Mucosa of stomach (tissue), 1 donor: ENCODE measurements at regions not wholly inside any gene's neighbourhood (a gene's known extent, or its start where the extent isn't known, plus 50 kb on each side); places are given as distances from the start of the nearest gene placed in this dataset.

Experiments
- H3K27me3 ChIP-seq: one replicate; pipeline ENCODE4 v1.7.0; 2013; ENCODE audit warnings: mild to moderate bottlenecking, low read length; ENCODE audit not compliant: control insufficient read depth, insufficient read depth
- H3K36me3 ChIP-seq: one replicate; pipeline ENCODE4 v1.7.0; 2013; ENCODE audit warnings: low read length; ENCODE audit not compliant: control insufficient read depth, insufficient read depth
- H3K4me1 ChIP-seq: one replicate; pipeline ENCODE4 v1.7.0; 2013; ENCODE audit warnings: mild to moderate bottlenecking, low read length; ENCODE audit not compliant: control insufficient read depth, insufficient read depth
- H3K4me3 ChIP-seq: one replicate; pipeline ENCODE4 v1.7.0; 2013; ENCODE audit warnings: low read length
- H3K9ac ChIP-seq: one replicate; pipeline ENCODE4 v1.7.0; 2013; ENCODE audit warnings: mild to moderate bottlenecking, low read length, moderate library complexity
- H3K9me3 ChIP-seq: one replicate; pipeline ENCODE4 v1.7.0; 2013; ENCODE audit warnings: mild to moderate bottlenecking, low read length, moderate library complexity; ENCODE audit not compliant: control insufficient read depth
- donor health status: Pancreatic carcinoma.

DNA sequence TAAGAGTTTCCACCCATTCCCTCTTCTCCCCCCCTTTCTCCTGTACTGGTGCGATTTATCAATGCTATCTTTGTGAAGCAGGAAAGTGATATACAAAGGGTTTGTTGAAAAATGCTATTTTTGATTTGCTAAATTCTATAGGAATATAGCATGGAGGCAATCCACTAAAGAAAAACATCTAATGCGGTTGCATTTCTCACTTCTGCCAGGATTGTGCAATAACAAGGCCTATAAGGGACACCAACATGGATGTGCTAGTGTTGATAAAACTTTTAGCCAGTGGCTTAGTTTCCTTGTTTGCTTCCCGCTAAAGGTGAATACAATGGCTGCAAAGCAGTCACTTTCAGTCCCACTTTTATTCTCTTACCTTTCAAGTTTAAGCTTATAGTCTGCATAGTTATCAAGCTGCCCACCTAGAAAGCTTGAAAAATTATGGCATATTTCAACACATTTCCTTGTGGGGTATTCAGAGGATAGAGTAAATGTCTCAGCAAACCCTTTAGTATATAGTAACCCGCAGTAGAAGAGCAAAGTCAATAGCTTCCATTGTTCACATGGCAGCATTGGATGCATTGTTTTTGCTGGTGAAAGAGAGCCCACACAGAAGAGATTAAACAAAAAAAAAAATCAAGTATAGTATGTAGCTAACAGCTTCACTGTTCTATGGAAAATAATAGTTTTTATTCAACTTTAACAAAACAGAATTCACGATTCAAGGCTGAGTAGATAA, 674.6 kb upstream of the SEMA6A start:
- Histone ChIP-seq H3K36me3 (no peaks in the 10 kb centered on the region), H3K4me3 (no peak overlapping the region), H3K4me1 (no peaks in the 10 kb centered on the region), H3K9ac (no peak overlapping the region), H3K9me3 (no peaks in the 10 kb centered on the region), H3K27me3 (no peaks in the 10 kb centered on the region)

GRCh38 chr5:117246424-117246823, 671.8 kb upstream of the SEMA6A start:
- Histone ChIP-seq H3K4me3 (no peak overlapping the region), H3K9me3 (no peaks in the 10 kb centered on the region), H3K27me3 (no peaks in the 10 kb centered on the region), H3K4me1 (no peaks in the 10 kb centered on the region), H3K9ac (no peak overlapping the region), H3K36me3 (no peaks in the 10 kb centered on the region)

GRCh38 chr5:117245130-117245529, 670.5 kb upstream of the SEMA6A start:
- H3K27me3 ChIP-seq, result no peaks in the 10 kb centered on the region
- no peak overlapping the region for H3K4me3 ChIP-seq
- no peak overlapping the region for H3K9ac ChIP-seq
- H3K4me1 ChIP-seq, result no peaks in the 10 kb centered on the region
- no peaks in the 10 kb centered on the region for H3K36me3 ChIP-seq
- H3K9me3 ChIP-seq, result no peaks in the 10 kb centered on the region

- H3K9ac ChIP-seq, result no peak overlapping the region
- H3K27me3 ChIP-seq, result no peaks in the 10 kb centered on the region
- no peak overlapping the region for H3K4me3 ChIP-seq
- no peaks in the 10 kb centered on the region for H3K9me3 ChIP-seq
- no peaks in the 10 kb centered on the region for H3K36me3 ChIP-seq
- H3K4me1 ChIP-seq, result no peaks in the 10 kb centered on the region
Observed at GRCh38 chr5:117242028-117242427, 667.4 kb upstream of the SEMA6A start.

DNA sequence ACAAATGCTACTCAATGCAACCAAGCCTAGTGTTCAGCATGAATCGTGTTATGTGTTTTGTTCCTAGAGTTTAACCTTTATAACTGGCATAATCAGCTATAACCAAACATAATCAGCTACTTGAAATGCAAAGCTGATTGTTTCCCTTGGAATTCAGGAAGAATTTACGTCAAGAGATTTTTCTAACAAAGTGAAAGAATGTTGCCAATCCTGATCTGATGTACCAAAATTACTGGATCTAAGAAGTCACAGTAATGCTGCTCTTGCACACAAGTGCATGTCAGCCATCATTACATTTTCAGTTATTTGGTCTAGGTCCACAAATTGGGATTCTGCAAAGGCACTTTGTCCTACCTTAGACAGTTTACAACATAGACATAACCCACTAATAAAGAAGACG, 662.3 kb upstream of the SEMA6A start:
- no peak overlapping the region for H3K9ac ChIP-seq
- no peaks in the 10 kb centered on the region for H3K4me1 ChIP-seq
- H3K36me3 ChIP-seq, result no peaks in the 10 kb centered on the region
- no peaks in the 10 kb centered on the region for H3K9me3 ChIP-seq
- no peaks in the 10 kb centered on the region for H3K27me3 ChIP-seq
- no peak overlapping the region for H3K4me3 ChIP-seq

DNA sequence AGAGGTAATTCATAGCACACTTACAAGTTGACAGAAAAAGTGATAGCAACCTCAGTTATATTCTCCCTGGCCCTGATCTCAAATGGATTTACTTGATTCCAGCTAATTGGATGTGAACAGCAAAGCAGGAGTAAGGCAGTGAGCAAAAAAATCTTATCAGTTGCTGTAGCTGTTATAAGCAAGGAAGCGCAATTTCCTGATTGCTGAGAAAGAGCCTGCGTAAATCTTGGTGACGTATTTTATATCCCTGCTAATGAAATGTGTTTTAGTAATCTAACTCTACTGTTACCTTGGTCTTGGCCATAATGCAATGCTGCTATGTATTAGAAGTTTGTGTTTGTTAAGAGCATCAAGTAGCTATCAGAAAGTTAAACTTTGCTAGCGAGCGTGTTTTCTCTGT, 661.2 kb upstream of the SEMA6A start:
- no peaks in the 10 kb centered on the region for H3K4me1 ChIP-seq
- no peak overlapping the region for H3K4me3 ChIP-seq
- no peaks in the 10 kb centered on the region for H3K36me3 ChIP-seq
- H3K27me3 ChIP-seq, result no peaks in the 10 kb centered on the region
- H3K9ac ChIP-seq, result no peak overlapping the region
- H3K9me3 ChIP-seq, result no peaks in the 10 kb centered on the region

DNA sequence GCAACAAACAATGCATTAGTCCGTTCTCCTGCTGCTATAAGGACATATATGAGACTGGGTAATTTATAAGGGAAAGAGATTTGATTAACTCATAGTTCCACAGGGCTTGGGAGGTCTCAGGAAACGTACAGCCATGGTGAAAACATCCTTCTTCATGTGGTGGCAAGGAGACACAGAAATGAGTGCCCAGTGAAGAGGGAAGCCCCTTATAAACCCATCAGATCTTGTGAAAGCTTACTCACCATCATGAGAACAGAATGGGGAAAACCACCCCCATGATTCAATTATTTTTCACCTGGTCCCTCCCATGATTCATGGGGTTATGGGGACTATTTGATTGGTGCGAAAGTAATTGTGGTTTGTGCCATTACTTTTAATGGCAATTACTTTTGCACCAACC, 655.8 kb upstream of the SEMA6A start:
- Histone ChIP-seq H3K9me3 (no peaks in the 10 kb centered on the region), H3K9ac (no peak overlapping the region), H3K36me3 (no peaks in the 10 kb centered on the region), H3K4me3 (no peak overlapping the region), H3K4me1 (no peaks in the 10 kb centered on the region), H3K27me3 (no peaks in the 10 kb centered on the region)

DNA sequence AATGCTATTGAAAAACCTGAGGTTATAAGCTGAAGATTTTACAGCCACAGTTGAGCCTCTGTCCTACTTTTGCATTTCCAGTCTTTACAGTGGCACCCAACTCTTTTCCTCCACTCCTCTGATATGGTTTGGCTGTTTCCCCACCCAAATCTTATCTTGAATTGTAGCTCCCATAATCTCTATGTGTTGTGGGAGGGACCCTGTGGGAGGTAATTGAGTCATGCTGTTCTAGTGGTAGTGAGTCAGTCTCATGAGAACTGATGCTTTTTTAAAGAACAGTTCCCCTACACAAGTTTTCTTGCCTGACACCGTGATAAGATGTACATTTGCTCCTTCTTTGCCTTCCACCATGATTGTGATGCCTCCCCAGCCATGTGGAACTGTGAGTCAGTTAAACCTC, 646.1 kb upstream of the SEMA6A start:
- H3K4me3 ChIP-seq, result no peak overlapping the region
- no peaks in the 10 kb centered on the region for H3K36me3 ChIP-seq
- H3K9me3 ChIP-seq, result no peaks in the 10 kb centered on the region
- H3K9ac ChIP-seq, result no peak overlapping the region
- H3K27me3 ChIP-seq, result no peaks in the 10 kb centered on the region
- peaks cover 21% of the 10 kb centered on the region for H3K4me1 ChIP-seq

- Histone ChIP-seq H3K27me3 (no peaks in the 10 kb centered on the region), H3K4me1 (peaks cover 31% of the 10 kb centered on the region), H3K9me3 (no peaks in the 10 kb centered on the region), H3K9ac (no peak overlapping the region), H3K4me3 (no peak overlapping the region), H3K36me3 (no peaks in the 10 kb centered on the region)
Observed at GRCh38 chr5:117218789-117219188, 644.2 kb upstream of the SEMA6A start.

- no peak overlapping the region for H3K9ac ChIP-seq
- no peaks in the 10 kb centered on the region for H3K27me3 ChIP-seq
- H3K36me3 ChIP-seq, result no peaks in the 10 kb centered on the region
- no peak overlapping the region for H3K4me3 ChIP-seq
- H3K4me1 ChIP-seq, result peaks cover 10% of the 10 kb centered on the region
- no peaks in the 10 kb centered on the region for H3K9me3 ChIP-seq
Observed at GRCh38 chr5:117212866-117213265, 638.2 kb upstream of the SEMA6A start.

GRCh38 chr5:117210796-117211195, 636.2 kb upstream of the SEMA6A start:
- no peaks in the 10 kb centered on the region for H3K9me3 ChIP-seq
- H3K36me3 ChIP-seq, result no peaks in the 10 kb centered on the region
- no peak overlapping the region for H3K9ac ChIP-seq
- no peak overlapping the region for H3K4me3 ChIP-seq
- H3K27me3 ChIP-seq, result no peaks in the 10 kb centered on the region
- peaks cover 10% of the 10 kb centered on the region for H3K4me1 ChIP-seq

DNA sequence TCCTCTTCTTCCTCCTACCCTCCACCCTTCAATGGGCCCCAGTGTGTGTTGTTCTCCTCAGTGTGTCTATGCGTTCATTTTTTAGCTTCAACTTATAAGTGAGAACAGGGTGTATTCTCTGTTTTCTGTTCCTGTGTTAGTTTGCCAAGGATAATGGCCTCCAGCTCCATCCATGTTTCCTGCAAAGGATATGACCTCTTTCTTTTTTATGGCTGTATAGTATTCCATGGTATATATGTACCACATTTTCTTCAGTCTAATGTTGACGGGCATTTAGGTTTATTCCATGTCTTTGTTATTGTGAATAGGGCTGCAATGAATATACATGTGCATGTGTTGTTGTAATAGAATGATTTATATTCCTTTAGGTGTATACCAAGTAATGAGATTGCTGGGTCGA, 634.9 kb upstream of the SEMA6A start:
- no peak overlapping the region for H3K4me3 ChIP-seq
- H3K9me3 ChIP-seq, result no peaks in the 10 kb centered on the region
- peaks cover 4% of the 10 kb centered on the region for H3K4me1 ChIP-seq
- no peaks in the 10 kb centered on the region for H3K36me3 ChIP-seq
- H3K9ac ChIP-seq, result no peak overlapping the region
- H3K27me3 ChIP-seq, result no peaks in the 10 kb centered on the region
